GM12878 (cell line): ENCODE measurements at regions not wholly inside any gene's neighbourhood (a gene's known extent, or its start where the extent isn't known, plus 50 kb on each side); places are given as distances from the start of the nearest gene placed in this dataset.

Source experiments
- ATAC-seq: fragments of 200-7000 bp; cut with Tn5 transposase; 3 replicates; pipeline ENCODE4 v1.9.1; 2020; ENCODE audit warnings: mild to moderate bottlenecking, moderate library complexity
- BruUV-seq: library from RNA; stranded (reverse); fragments of 400-500 nt; replicated peaks from 2 replicates; lab custom pipeline; 2021; lab: Mats Ljungman, UMichigan
- CTCF ChIA-PET: fragments of 300-600 bp; sonication (Branson Sonifier 250); formaldehyde crosslinking; extraction: SDS; loops from one replicate; lab custom pipeline; 2021; ENCODE audit warnings: inconsistent platforms; lab: Yijun Ruan, JAX
- POLR2A ChIA-PET: fragments of 350-600 bp; formaldehyde crosslinking; extraction: SDS; loops from one replicate; lab custom pipeline; 2021; ENCODE audit warnings: inconsistent platforms; lab: Charles Lee
- RAD21 ChIA-PET: fragments of 300-600 bp; sonication (Branson Sonifier 250); formaldehyde crosslinking; loops from one replicate; lab custom pipeline; 2023; ENCODE audit warnings: antibody characterized with exemption; ENCODE audit not compliant: unreplicated experiment; lab: Charles Lee
- SMC1A ChIA-PET: fragments of 300-600 bp; sonication (Branson Sonifier 250); formaldehyde crosslinking; loops from one replicate; lab custom pipeline; 2023; ENCODE audit not compliant: unreplicated experiment, uncharacterized antibody; lab: Charles Lee
- DNase-seq: peaks from one replicate; pipeline ENCODE4 v3.0.0-alpha.2; 2011; ENCODE audit warnings: low read depth, low spot score
- FAIRE-seq: peaks from 3 replicates; lab custom pipeline; 2011; peaks lifted over from hg19 to GRCh38; lab: Jason Lieb, UNC
- H2AFZ ChIP-seq: 2 replicates; pipeline ENCODE4 v1.6.0; 2011; ENCODE audit warnings: low read depth, low read length, control low read depth; ENCODE audit not compliant: control insufficient read depth
- H3K27ac ChIP-seq: 2 replicates; pipeline ENCODE4 v1.5.1; 2011; ENCODE audit warnings: control low read depth; ENCODE audit not compliant: control insufficient read depth, insufficient read depth
- H3K27me3 ChIP-seq, 2 experiments: replicated peaks in 1 of 2; 2 replicates each; pipeline versions ENCODE4 v1.6.0 to v1.6.1; 2011; ENCODE audit warnings: low read length in 1 of 2; ENCODE audit not compliant: control insufficient read depth in 2 of 2, insufficient read depth in 2 of 2
- H3K36me3 ChIP-seq, 2 experiments: 2 replicates each; pipeline ENCODE4 v1.5.1; 2011; ENCODE audit warnings: low read length in 1 of 2; ENCODE audit not compliant: control insufficient read depth in 2 of 2, insufficient read depth in 2 of 2
- H3K4me1 ChIP-seq: 2 replicates; pipeline ENCODE4 v1.6.1; 2011; ENCODE audit warnings: mild to moderate bottlenecking, low read length, moderate library complexity, mixed read lengths; ENCODE audit not compliant: control insufficient read depth, insufficient read depth
- H3K4me2 ChIP-seq: 2 replicates; pipeline ENCODE4 v1.6.0; 2011; ENCODE audit warnings: control low read depth; ENCODE audit not compliant: control insufficient read depth, insufficient read depth
- H3K4me3 ChIP-seq: fragments of 200-600 bp; sonication (generic); 2 replicates; pipeline ENCODE4 v1.5.1; 2016
- H3K79me2 ChIP-seq: 2 replicates; pipeline ENCODE4 v1.6.0; 2011; ENCODE audit warnings: low read length; ENCODE audit not compliant: control insufficient read depth, insufficient read depth
- H3K9ac ChIP-seq: 2 replicates; pipeline ENCODE4 v1.8.0; 2011; ENCODE audit warnings: low read length, control low read depth, mixed read lengths; ENCODE audit not compliant: control insufficient read depth, insufficient read depth
- H3K9me3 ChIP-seq: replicated peaks from 3 replicates; pipeline ENCODE4 v1.5.1; 2011; ENCODE audit warnings: mild to moderate bottlenecking, low read length; ENCODE audit not compliant: control insufficient read depth, insufficient read depth
- H4K20me1 ChIP-seq: 2 replicates; pipeline ENCODE4 v1.6.0; 2011; ENCODE audit not compliant: control insufficient read depth, insufficient read depth
- BMI1 ChIP-seq: fragments of 450-650 bp; IDR thresholded peaks from 2 replicates; pipeline ENCODE4 v1.6.1; 2016; ENCODE audit warnings: mild to moderate bottlenecking, moderate library complexity, borderline replicate concordance
- BRCA1 ChIP-seq: IDR thresholded peaks from 2 replicates; pipeline ENCODE4 v1.6.1; 2011; ENCODE audit warnings: low read depth, low read length, improper control_type of control experiment
- CREB1 ChIP-seq: IDR thresholded peaks from 2 replicates; pipeline ENCODE4 v1.6.1; 2012; ENCODE audit warnings: low read depth, mild to moderate bottlenecking, inconsistent platforms
- IRF4 ChIP-seq: IDR thresholded peaks from 2 replicates; pipeline ENCODE4 v1.6.1; 2011; ENCODE audit warnings: low read depth, low read length
- NFYA ChIP-seq: IDR thresholded peaks from 2 replicates; pipeline ENCODE4 v1.6.1; 2011; ENCODE audit warnings: low read depth, mild to moderate bottlenecking, low read length, improper control_type of control experiment, borderline replicate concordance
- NFYB ChIP-seq: IDR thresholded peaks from 2 replicates; pipeline ENCODE4 v1.6.1; 2011; ENCODE audit warnings: low read depth, mild to moderate bottlenecking, low read length, improper control_type of control experiment, moderate library complexity; ENCODE audit not compliant: insufficient read depth
- RAD21 ChIP-seq: IDR thresholded peaks from 2 replicates; pipeline ENCODE4 v1.6.1; 2011; ENCODE audit warnings: mild to moderate bottlenecking, low read depth, low read length, moderate library complexity; ENCODE audit not compliant: insufficient read depth
- SMC3 ChIP-seq: IDR thresholded peaks from 2 replicates; pipeline ENCODE4 v1.6.1; 2011; ENCODE audit warnings: low read length, improper control_type of control experiment, borderline replicate concordance
- WRNIP1 ChIP-seq: IDR thresholded peaks from 2 replicates; pipeline ENCODE4 v1.6.1; 2011; ENCODE audit warnings: low read depth, low read length, improper control_type of control experiment, borderline replicate concordance
- WGBS: methylation state at CpG from one replicate; pipeline ENCODE4 v1.1.6; 2016; ENCODE audit warnings: low lambda C conversion rate; ENCODE audit not compliant: insufficient replicate concordance, insufficient coverage; ENCODE audit errors: missing lambda C conversion rate; 5-methylcytosine and 5-hydroxymethylcytosine counted together
- in situ Hi-C: fragments of 300-500 bp; cut with MboI; formaldehyde crosslinking; loops from 9 replicates; pipeline ENCODE4 v1.14.3; 2018; ENCODE audit warnings: mixed read lengths
- intact Hi-C: fragments of 100-400 bp; cut with micrococcal nuclease; formaldehyde crosslinking; loops from one replicate; pipeline ENCODE4 v1.14.2; 2022; ENCODE audit not compliant: unreplicated experiment
- TF ChIP-seq, protein P1 (sequence below): IDR thresholded peaks from 2 replicates; pipeline ENCODE4 v1.6.1; 2012; ENCODE audit warnings: low read depth, low read length, improper control_type of control experiment
- TF ChIP-seq, protein P2 (sequence below): fragments of 450-650 bp; IDR thresholded peaks from 2 replicates; pipeline ENCODE4 v1.6.1; 2017; ENCODE audit warnings: mild to moderate bottlenecking, low read depth, inconsistent platforms; ENCODE audit not compliant: poor library complexity, severe bottlenecking
- TF ChIP-seq, protein P3 (sequence below): fragments of 450-650 bp; IDR thresholded peaks from 2 replicates; pipeline ENCODE4 v1.6.1; 2017; ENCODE audit warnings: low read depth, mild to moderate bottlenecking, moderate library complexity
- TF ChIP-seq, protein P4 (sequence below): IDR thresholded peaks from 2 replicates; pipeline ENCODE4 v1.6.1; 2011; ENCODE audit warnings: low read depth, low read length, improper control_type of control experiment, borderline replicate concordance

DNA sequence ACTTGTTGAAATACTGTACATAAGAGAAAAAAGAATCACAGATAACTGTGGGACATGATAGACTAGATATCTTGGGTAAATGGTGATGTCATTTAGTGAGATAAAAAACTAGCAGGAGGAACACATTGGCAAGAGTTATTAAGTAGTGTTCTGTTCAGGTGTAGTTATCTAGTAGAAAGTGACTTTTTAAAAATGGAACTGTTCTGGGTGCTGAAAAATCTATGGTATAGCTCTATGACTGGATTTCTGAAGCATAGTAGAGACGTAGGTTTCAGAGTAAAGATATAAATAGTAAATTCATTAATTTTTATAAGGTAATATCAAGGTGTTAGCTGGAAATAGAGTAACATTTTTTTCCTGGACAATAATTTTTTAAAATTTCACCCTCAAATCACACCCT, 225.1 kb upstream of the UGT8 start (continued):
- TF ChIP-seq NFYA, result no peak

DNA sequence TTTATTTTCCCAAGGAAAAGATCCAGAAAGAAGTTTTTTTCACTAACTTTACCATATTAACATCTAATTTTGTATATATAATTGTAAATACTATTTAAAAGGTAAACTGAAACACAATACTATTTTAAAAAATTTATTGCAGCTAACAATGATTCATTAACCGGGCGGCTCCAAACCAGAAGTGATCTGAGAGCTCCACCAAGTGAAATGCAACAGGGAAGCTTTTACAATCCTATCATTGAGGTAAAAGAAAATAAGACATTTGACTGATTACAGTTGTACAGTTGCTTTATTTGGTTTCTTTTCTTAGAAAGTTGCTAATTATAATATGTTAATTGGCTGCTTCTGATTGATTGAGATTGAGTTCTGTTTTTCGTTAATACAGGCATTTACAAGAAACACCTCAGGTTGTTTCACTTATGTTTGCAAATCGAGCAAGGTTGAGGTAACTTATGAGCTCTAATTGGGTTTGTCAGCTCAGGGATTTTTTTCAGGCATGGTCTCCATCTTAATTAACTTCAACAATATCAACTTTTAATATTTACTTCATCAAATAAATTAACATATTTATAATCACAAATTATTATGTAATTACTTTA, 220.2 kb upstream of the UGT8 start:
- no peaks in the 10 kb centered on the region for H3K36me3 ChIP-seq
- DNase-seq (no peak), FAIRE-seq (no peak), ATAC-seq (0 out of 3 replicates have a peak, but pooled peaks have one; percentile 26)
- CTCF ChIA-PET, result interaction anchor here (0.6 to 2.1 kb wide), 9 partner anchors 10 to 984 kb away, joined by 3 to 32 read pairs (median 5); no protein-coding TSS in a partner anchor
- no peaks in the 10 kb centered on the region for H3K27me3 ChIP-seq
- no peaks in the 10 kb centered on the region for H3K9me3 ChIP-seq
- 19% methylated on average over 4 of the region's 4 CpGs for WGBS
- no peak overlapping the region for H3K4me3 ChIP-seq
- BruUV-seq, result no TSS peak
- H3K9ac ChIP-seq, result no peak overlapping the region
- no peak overlapping the region for H2AFZ ChIP-seq
- in situ Hi-C loops (no loop called here), intact Hi-C loops (no loop called here)
- H3K27ac ChIP-seq, result no peak overlapping the region
- no peaks in the 10 kb centered on the region for H3K79me2 ChIP-seq
- POLR2A ChIA-PET, result interaction anchor here (0.5 kb wide), 1 partner anchor 701 kb away, joined by 5 read pairs; no protein-coding TSS in a partner anchor
- RAD21 ChIA-PET, result interaction anchor here (0.9 to 2.4 kb wide), 6 partner anchors 422 to 983 kb away, joined by 3 to 21 read pairs (median 4); no protein-coding TSS in a partner anchor
- H3K4me1 ChIP-seq, result no peaks in the 10 kb centered on the region
- SMC1A ChIA-PET, result interaction anchor here (1.0 to 2.8 kb wide), 8 partner anchors 9 to 984 kb away, joined by 3 to 13 read pairs (median 4); no protein-coding TSS in a partner anchor
- no peak overlapping the region for H3K4me2 ChIP-seq
- no peaks in the 10 kb centered on the region for H4K20me1 ChIP-seq
- TF ChIP-seq WRNIP1 (no peak), BMI1 (no peak), CREB1 (no peak), RAD21 (peak; percentile 35; the same call in 1 of the 2 replicates), IRF4 (no peak), SMC3 (peak; percentile 33; the same call in 1 of the 2 replicates), NFYB (no peak), BRCA1 (no peak)
- TF ChIP-seq, protein P1, sequence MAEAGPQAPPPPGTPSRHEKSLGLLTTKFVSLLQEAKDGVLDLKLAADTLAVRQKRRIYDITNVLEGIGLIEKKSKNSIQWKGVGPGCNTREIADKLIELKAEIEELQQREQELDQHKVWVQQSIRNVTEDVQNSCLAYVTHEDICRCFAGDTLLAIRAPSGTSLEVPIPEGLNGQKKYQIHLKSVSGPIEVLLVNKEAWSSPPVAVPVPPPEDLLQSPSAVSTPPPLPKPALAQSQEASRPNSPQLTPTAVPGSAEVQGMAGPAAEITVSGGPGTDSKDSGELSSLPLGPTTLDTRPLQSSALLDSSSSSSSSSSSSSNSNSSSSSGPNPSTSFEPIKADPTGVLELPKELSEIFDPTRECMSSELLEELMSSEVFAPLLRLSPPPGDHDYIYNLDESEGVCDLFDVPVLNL, result no peak
- TF ChIP-seq, protein P2, sequence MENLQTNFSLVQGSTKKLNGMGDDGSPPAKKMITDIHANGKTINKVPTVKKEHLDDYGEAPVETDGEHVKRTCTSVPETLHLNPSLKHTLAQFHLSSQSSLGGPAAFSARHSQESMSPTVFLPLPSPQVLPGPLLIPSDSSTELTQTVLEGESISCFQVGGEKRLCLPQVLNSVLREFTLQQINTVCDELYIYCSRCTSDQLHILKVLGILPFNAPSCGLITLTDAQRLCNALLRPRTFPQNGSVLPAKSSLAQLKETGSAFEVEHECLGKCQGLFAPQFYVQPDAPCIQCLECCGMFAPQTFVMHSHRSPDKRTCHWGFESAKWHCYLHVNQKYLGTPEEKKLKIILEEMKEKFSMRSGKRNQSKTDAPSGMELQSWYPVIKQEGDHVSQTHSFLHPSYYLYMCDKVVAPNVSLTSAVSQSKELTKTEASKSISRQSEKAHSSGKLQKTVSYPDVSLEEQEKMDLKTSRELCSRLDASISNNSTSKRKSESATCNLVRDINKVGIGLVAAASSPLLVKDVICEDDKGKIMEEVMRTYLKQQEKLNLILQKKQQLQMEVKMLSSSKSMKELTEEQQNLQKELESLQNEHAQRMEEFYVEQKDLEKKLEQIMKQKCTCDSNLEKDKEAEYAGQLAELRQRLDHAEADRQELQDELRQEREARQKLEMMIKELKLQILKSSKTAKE, result no peak
- TF ChIP-seq, protein P3, sequence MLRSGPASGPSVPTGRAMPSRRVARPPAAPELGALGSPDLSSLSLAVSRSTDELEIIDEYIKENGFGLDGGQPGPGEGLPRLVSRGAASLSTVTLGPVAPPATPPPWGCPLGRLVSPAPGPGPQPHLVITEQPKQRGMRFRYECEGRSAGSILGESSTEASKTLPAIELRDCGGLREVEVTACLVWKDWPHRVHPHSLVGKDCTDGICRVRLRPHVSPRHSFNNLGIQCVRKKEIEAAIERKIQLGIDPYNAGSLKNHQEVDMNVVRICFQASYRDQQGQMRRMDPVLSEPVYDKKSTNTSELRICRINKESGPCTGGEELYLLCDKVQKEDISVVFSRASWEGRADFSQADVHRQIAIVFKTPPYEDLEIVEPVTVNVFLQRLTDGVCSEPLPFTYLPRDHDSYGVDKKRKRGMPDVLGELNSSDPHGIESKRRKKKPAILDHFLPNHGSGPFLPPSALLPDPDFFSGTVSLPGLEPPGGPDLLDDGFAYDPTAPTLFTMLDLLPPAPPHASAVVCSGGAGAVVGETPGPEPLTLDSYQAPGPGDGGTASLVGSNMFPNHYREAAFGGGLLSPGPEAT, result no peak
- TF ChIP-seq, protein P4, sequence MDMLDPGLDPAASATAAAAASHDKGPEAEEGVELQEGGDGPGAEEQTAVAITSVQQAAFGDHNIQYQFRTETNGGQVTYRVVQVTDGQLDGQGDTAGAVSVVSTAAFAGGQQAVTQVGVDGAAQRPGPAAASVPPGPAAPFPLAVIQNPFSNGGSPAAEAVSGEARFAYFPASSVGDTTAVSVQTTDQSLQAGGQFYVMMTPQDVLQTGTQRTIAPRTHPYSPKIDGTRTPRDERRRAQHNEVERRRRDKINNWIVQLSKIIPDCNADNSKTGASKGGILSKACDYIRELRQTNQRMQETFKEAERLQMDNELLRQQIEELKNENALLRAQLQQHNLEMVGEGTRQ, result no peak
